8988T (cell line): ENCODE measurements at regions not wholly inside any gene's neighbourhood (a gene's known extent, or its start where the extent isn't known, plus 50 kb on each side); places are given as distances from the start of the nearest gene placed in this dataset.

Experiments
- DNase-seq: peaks from one replicate; pipeline ENCODE4 v3.0.0; 2011

- DNase-seq = no peak
Observed at GRCh38 chr14:94880106-94880505, 110.2 kb upstream of the GSC start.

- no peak for DNase-seq
Observed at GRCh38 chr14:94879537-94879936, 109.6 kb upstream of the GSC start.

DNA sequence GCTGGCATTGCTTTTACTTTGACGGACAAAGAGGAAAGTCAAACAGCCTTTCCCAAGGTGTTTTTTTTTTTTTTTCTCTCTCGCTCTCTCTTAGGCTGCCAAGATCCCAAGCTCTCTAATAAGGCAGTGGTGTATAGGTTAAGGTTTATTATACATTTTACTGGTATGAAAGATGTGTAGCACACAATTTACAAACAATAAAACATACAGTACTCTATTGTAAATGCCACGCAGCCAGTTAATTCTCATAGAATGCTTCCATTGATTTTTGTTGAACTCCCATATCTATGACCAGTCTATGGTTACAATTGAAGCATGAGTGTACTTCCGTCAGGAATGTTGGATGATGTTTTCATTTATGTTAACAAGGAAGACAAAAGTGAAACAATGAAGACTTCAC lies 106.4 kb upstream of the GSC start:
- no peak for DNase-seq

GRCh38 chr14:94875256-94875655 lies 105.3 kb upstream of the GSC start:
- no peak for DNase-seq

- no peak for DNase-seq
Observed at GRCh38 chr14:94868772-94869072, 98.8 kb upstream of the GSC start.

DNA sequence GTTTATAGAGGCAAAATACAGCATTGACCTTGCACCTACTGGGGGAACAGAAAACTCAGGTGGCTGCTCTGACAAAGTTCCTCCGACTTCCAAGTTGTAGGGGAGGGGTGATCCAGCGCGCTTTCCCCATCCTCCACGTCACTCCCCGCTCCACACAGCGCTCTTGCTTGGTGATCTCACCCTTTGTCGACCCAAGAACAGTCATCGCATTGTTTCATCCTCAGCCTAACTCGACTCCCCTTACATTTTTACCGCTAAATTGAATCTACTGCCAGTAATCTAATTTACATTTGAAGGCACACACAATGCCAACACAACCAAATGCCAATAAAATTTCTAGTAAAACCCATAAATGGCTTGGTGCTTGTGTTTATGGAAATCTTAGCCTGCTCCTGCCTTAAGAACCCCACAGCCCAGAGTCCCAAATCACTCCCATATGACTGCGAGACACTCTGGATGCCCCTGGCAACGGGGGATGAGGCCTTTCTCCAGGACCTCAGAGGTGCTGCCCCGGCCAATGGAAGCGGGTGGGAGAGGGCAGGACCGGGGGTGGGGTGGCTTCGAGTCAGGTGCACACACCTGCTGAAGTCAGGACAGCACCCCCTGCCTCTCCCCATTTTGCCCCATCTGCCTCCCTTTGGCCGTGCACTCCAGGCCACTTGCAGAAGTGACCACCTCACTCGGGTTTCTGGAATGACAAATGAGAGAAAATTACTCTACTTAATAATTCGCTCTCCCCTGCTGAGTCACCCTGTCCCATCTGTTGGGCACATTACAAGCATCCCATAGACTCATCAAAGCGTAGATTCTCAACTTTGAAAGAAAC lies 98.2 kb upstream of the GSC start:
- DNase-seq = no peak

GRCh38 chr14:94867209-94867608 lies 97.3 kb upstream of the GSC start:
- DNase-seq = no peak

- DNase-seq = no peak
Observed at GRCh38 chr14:94864387-94865195, 94.7 kb upstream of the GSC start.

DNA sequence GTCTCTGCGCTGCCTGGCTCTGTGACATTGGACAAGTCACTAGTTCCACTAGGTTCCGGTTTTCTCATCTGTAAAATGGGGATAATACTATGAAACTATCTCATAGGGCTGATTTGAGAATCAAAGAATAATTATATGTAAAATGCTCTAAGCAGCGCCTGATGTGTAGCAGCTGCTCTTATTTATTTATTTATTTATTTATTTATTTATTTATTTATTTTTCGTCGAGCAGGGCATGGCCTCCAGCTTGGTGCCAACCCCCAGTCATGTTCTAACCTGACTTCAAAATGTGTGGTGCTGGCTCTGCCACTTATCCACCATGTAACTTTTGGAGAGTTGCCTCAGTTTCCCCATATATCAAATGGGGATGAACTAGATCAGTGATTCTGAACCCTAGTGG lies 93.5 kb upstream of the GSC start:
- DNase-seq = no peak

DNA sequence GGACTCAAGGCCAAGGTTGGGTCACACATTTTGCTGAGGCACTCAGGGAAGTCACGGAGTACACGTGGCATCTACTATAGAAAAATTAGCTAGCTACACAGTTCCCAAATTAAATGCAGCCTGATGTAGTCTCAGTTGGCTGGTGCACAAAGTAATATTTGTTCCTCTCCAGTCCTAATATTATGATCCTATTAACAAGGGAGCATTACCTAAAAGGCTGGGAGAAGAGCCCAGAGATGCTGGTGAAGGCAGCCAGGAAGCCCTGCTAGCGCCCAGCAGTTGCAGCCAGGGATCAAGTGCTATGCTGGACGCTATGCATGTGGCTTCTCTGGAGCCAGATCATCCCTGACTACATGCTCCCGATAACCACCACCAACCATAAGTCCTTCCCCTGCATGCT lies 88.0 kb upstream of the GSC start:
- no peak for DNase-seq

DNA sequence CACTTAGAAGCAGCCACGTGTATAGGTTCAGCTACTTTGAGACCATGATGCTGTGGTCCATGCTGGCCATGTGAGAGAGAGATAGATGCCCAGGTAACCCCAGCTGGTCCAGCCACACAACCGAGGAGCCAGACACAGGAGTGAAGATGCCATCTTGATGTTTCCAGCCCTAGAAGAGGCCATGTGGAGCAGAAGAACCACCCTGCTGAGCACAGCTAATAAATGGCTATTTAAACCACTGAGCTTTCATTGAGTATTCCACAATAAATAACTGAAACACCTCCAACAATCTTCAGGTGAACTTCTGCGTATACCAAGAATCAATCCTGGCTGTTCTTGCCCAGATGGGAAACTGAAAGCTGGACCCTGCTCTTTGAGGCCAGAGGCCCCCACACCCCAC lies 84.0 kb upstream of the GSC start:
- DNase-seq = no peak

DNA sequence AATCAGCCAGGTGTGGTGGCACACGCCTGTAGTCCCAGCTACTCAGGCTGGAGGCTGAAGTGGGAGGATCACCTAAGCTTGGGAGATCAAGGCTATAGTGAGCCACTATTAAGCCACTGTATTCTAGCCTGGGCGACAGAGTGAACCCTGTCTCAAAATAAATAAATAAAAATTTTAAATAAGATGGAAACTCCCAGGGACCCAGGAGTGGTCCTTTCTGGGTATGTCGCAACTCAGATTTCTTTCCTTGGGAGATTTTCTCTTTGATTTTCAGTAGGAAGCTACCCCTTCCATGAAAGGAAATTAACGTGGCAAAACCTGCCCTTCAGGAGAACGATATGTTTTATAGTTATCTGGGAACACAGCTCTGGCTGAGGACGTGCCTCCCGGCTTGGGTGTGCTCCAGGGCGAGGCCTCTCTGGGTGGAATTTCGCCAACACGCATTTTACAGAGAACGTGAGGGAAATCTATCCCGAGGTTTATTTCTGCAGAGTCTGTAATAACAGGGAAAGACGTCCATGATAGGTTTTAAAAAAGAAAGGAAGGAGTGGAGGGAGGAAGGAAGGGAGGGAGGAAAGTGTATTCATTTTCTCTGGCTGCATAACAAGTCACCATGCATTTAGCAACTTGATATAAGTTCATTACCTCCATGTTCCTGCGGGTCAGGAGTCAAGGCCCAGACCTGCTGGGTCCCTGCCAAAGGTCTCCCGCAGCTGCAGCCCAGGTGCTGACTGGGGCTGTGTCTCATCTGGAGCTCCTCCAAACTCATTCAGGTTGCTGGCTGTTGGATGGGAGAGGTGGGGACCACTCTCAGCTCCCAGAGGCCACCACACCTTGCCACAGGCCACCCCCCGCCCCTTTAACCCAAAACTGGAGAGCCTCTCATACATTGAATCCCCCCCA lies 80.6 kb upstream of the GSC start:
- no peak for DNase-seq

GRCh38 chr14:94844593-94845152 lies 74.8 kb upstream of the GSC start:
- DNase-seq = no peak

- DNase-seq = no peak
Observed at GRCh38 chr14:94840467-94840866, 70.6 kb upstream of the GSC start.

- no peak for DNase-seq
Observed at GRCh38 chr14:94839348-94839747, 69.4 kb upstream of the GSC start.

DNA sequence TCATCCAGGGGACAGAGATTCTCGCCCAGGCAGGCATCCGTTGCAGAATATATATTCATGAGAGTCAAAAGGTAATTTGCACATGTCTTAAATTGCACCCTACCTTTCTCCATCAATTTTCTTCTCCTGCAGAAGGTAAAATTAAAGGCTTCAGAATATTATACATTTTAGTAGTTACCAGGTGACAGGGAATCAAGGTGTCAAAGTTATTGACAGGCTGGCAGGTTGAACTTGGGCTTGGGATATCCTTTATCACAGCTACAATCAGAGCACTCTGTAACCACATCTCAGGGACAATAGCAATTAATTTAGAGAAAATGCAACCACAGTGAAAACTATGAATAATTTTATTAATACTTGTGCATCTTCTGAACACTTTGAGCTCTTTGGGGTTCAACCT lies 66.9 kb upstream of the GSC start:
- no peak for DNase-seq

DNA sequence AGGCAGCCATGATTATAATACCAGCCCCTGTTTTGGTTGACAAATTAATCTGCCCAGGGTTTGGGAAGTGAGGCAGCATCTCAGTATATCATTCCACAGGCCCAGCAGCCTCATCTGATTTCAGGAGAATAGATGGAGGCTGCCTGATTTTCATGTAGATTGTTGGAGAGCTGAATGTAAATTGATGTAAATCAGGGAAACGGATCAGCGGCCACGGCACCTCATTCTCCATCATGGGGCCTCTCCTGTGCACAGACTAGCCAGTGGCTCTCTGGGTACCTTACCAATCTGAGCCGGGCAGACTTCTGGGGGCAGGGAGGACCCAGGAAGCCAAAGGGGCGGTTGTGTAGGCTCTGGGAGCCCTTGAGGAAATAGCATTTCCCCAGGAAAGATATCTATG lies 63.7 kb upstream of the GSC start:
- DNase-seq = no peak

DNA sequence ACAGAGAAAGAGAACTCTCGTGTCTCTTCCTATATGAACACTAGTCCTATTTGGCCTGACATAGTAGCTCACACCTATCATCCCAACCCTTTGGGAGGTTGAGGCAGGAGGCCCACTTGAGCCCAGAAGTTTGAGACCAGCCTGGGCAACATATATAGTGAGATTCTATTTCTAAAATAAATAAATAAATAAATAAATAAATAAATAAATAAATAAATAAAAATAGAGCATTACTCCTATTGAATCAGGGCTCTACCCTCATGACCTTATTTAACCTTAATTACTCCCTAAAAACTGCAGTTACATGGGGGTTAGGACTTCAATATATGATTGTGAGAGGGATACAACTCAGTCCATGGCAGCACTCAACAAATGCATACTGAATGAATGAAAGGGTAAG lies 61.2 kb upstream of the GSC start:
- no peak for DNase-seq

DNA sequence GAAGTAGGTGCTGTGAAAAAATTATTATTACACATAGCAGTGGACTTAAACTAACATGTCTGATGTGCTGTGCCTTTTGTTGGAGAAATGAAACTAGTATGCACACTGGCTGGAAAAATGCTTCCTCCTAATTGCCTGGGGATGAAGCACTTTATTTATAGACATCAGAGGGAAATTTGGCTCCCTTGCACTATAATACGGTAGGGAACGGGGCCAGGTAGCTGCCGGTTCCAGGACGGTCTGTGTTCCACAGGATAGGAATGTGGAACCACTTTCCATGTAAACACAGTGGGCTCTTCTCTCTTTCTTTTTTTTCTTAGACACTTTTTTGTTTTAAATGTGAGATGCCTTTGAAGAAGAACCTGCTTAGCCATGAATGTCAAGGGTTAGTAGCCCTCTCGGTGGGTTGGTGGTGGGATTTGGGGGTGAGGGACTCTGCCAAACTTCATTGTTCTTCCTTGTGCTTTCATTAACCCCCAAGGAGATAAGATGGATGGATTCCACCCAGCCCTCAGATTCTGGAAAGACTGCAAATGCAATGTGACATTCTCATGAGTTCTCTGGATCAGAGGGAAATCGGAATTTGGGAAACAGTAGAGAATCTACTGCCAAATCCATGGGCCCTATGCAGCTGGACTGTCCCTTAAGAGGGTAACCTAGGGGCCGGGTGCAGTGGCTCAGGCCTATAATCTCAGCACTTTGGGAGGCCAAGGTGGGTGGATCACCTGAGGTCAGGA lies 58.0 kb upstream of the GSC start:
- no peak for DNase-seq

DNA sequence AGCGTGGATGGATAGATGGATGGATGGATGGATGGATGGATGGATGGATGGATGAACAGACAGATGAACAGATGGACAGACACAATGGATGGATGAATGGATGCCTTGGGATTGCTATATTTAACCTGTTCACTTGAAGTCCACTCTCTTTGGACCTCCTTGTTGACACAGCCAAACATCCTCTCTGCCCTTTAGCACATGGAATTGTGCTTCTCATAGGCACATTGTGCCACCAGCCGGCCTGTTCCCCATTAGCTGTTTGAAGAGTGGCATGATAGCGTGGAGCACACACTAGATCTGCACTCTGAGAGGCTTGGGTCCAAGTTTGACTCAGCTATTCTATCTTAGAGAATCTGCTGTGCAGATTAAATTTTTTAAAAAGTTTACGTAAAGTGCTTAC lies 56.9 kb upstream of the GSC start:
- DNase-seq = no peak

- DNase-seq = peak; percentile 24
Observed at GRCh38 chr14:94823556-94824341, 53.8 kb upstream of the GSC start.

- no peak for DNase-seq
Observed at GRCh38 chr14:94821705-94822104, 51.8 kb upstream of the GSC start.
